Endothelial cell of umbilical vein (primary cell): ENCODE measurements at regions not wholly inside any gene's neighbourhood (a gene's known extent, or its start where the extent isn't known, plus 50 kb on each side); places are given as distances from the start of the nearest gene placed in this dataset.

ENCODE experiments used
- EZH2 ChIP-seq: IDR thresholded peaks from 2 replicates; pipeline ENCODE4 v1.6.1; 2012; ENCODE audit warnings: borderline replicate concordance, low read depth, mild to moderate bottlenecking, moderate library complexity, low read length, inconsistent platforms; ENCODE audit not compliant: severe bottlenecking
- FOS ChIP-seq: IDR thresholded peaks from 2 replicates; pipeline ENCODE4 v1.6.1; 2011; ENCODE audit warnings: mild to moderate bottlenecking, low read length, moderate library complexity, borderline replicate concordance; ENCODE audit not compliant: insufficient read depth
- JUN ChIP-seq: IDR thresholded peaks from 2 replicates; pipeline ENCODE4 v1.6.1; 2011; ENCODE audit warnings: borderline replicate concordance, low read depth; ENCODE audit not compliant: insufficient read length, insufficient read depth
- POLR2A ChIP-seq: IDR thresholded peaks from 2 replicates; pipeline ENCODE4 v1.6.1; 2012; ENCODE audit warnings: low read depth, mild to moderate bottlenecking, control low read depth, low read length
- POLR2AphosphoS5 ChIP-seq: IDR thresholded peaks from 2 replicates; pipeline ENCODE4 v1.6.1; 2012; ENCODE audit warnings: low read depth, mild to moderate bottlenecking, control low read depth, low read length, moderate library complexity; ENCODE audit not compliant: insufficient read depth
- TF ChIP-seq, protein P1 (sequence below), 2 donors: IDR thresholded peaks; 1 replicate in 1 of 2; 2 replicates in 1 of 2; pipeline ENCODE4 v1.5.1; 2011; ENCODE audit warnings: low read length in 2 of 2, mild to moderate bottlenecking in 2 of 2, moderate library complexity in 2 of 2, control low read depth in 1 of 2, inconsistent platforms in 1 of 2, low read depth in 1 of 2; ENCODE audit not compliant: insufficient read depth in 1 of 2; ENCODE audit errors: extremely low read depth in 1 of 2
- TF ChIP-seq, protein P2 (sequence below): IDR thresholded peaks from 2 replicates; pipeline ENCODE4 v1.6.1; 2011; ENCODE audit not compliant: insufficient read depth, insufficient read length

DNA sequence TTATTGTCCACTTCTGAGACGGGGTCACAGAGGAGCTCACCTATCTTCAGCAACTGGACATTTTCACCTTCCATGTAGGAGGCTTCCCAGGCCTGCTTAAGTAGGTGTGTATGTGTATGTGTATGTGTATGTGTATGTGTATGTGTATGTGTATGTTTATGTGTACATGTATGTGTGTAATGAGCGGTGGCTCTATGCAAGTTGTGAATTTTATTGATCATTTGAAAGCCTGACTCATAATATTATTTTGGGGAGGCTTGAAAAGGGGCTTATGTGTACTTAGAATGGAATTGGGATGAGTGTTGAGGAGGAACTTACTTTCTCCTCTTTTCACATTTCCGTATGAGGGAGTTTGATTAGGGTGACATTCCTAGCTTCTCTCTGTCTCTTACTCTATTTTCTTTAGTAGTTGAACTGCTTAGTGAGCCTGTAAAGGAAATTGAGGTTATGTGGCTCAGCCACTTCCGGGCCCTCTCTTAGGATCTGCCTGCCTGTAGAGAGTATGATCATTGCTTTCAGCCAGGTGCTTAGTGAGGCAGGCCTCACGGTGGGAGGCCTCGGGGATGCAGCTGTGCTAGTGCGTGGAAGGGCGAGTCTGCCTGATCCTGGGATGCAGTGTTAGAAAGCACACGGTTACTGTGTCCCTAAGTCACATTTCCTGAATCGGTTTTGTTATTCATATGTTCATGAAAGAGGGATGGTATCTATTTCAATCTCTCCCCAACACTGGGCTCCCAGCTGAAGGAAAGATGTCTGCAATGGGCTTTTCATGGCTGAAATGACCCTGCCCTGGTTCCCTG is 61.0 kb downstream of the IER5 start:
- TF ChIP-seq, protein P1, sequence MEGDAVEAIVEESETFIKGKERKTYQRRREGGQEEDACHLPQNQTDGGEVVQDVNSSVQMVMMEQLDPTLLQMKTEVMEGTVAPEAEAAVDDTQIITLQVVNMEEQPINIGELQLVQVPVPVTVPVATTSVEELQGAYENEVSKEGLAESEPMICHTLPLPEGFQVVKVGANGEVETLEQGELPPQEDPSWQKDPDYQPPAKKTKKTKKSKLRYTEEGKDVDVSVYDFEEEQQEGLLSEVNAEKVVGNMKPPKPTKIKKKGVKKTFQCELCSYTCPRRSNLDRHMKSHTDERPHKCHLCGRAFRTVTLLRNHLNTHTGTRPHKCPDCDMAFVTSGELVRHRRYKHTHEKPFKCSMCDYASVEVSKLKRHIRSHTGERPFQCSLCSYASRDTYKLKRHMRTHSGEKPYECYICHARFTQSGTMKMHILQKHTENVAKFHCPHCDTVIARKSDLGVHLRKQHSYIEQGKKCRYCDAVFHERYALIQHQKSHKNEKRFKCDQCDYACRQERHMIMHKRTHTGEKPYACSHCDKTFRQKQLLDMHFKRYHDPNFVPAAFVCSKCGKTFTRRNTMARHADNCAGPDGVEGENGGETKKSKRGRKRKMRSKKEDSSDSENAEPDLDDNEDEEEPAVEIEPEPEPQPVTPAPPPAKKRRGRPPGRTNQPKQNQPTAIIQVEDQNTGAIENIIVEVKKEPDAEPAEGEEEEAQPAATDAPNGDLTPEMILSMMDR (IDR thresholded peaks at IDR 0.05; ENCODE audit: extremely low read depth in 1 of 2, insufficient read depth in 1 of 2, low read depth in 1 of 2, low read length in 2 of 2): no peak
- TF ChIP-seq, protein P2, sequence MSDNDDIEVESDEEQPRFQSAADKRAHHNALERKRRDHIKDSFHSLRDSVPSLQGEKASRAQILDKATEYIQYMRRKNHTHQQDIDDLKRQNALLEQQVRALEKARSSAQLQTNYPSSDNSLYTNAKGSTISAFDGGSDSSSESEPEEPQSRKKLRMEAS: no peak
- TF ChIP-seq EZH2: no peak
- TF ChIP-seq JUN: no peak
- TF ChIP-seq POLR2A: no peak
- TF ChIP-seq POLR2AphosphoS5: no peak
- TF ChIP-seq FOS: no peak
